ENCODE measurements at regions not wholly inside any gene's neighbourhood (a gene's known extent, or its start where the extent isn't known, plus 50 kb on each side); places are given as distances from the start of the nearest gene placed in this dataset.

- no peaks in the 10 kb centered on the region for H3K36me3 Mint-ChIP-seq
- H3K27me3 Mint-ChIP-seq: no peaks in the 10 kb centered on the region
- H3K4me1 Mint-ChIP-seq (ENCODE audit: low read depth): no peaks in the 10 kb centered on the region
- no peak overlapping the region for H3K27ac Mint-ChIP-seq
- peaks cover 5% of the 10 kb centered on the region for H3K9me3 Mint-ChIP-seq (ENCODE audit: low read depth)
- H3K4me3 Mint-ChIP-seq: no peak overlapping the region
Measured at GRCh38 chr9:81499594-81499993, 189.8 kb downstream of the TLE1 start.

GRCh38 chr9:81499021-81499454 lies 190.3 kb downstream of the TLE1 start:
- H3K4me1 Mint-ChIP-seq (ENCODE audit: low read depth): no peaks in the 10 kb centered on the region
- H3K27me3 Mint-ChIP-seq: no peaks in the 10 kb centered on the region
- no peaks in the 10 kb centered on the region for H3K36me3 Mint-ChIP-seq
- peaks cover 5% of the 10 kb centered on the region for H3K9me3 Mint-ChIP-seq (ENCODE audit: low read depth)
- H3K4me3 Mint-ChIP-seq: no peak overlapping the region
- no peak overlapping the region for H3K27ac Mint-ChIP-seq

- H3K9me3 Mint-ChIP-seq (ENCODE audit: low read depth): peaks cover 5% of the 10 kb centered on the region
- H3K27ac Mint-ChIP-seq: no peak overlapping the region
- no peaks in the 10 kb centered on the region for H3K27me3 Mint-ChIP-seq
- no peaks in the 10 kb centered on the region for H3K4me1 Mint-ChIP-seq (ENCODE audit: low read depth)
- H3K4me3 Mint-ChIP-seq: no peak overlapping the region
- no peaks in the 10 kb centered on the region for H3K36me3 Mint-ChIP-seq
Measured at GRCh38 chr9:81498576-81498975, 190.8 kb downstream of the TLE1 start.

DNA sequence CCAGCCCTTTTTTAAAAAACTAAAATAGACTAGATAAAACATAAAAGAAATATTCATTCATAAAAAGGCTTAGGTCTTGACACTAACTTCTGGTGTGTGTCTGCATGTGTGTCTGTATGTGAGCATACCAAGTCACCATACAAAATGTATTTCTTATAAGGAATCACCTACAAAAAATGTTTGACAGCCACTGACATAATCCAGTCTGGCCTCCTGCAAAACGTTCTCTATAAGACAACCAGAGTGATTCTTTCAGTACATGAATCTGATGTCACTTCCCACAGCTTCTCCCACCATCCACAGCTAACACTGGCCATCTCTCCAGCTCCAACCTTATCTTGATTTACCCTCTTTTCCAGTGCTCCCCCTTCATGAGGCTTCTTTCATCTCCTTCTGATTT lies 192.3 kb downstream of the TLE1 start:
- Mint-ChIP-seq H3K4me1 (ENCODE audit: low read depth) (no peaks in the 10 kb centered on the region), H3K9me3 (ENCODE audit: low read depth) (peaks cover 5% of the 10 kb centered on the region), H3K4me3 (no peak overlapping the region), H3K27me3 (no peaks in the 10 kb centered on the region), H3K36me3 (no peaks in the 10 kb centered on the region), H3K27ac (no peak overlapping the region)

GRCh38 chr9:81492710-81493447 lies 196.5 kb downstream of the TLE1 start:
- H3K27me3 Mint-ChIP-seq: no peaks in the 10 kb centered on the region
- no peaks in the 10 kb centered on the region for H3K36me3 Mint-ChIP-seq
- no peak overlapping the region for H3K27ac Mint-ChIP-seq
- H3K9me3 Mint-ChIP-seq (ENCODE audit: low read depth): peaks cover 5% of the 10 kb centered on the region
- no peaks in the 10 kb centered on the region for H3K4me1 Mint-ChIP-seq (ENCODE audit: low read depth)
- H3K4me3 Mint-ChIP-seq: no peak overlapping the region

DNA sequence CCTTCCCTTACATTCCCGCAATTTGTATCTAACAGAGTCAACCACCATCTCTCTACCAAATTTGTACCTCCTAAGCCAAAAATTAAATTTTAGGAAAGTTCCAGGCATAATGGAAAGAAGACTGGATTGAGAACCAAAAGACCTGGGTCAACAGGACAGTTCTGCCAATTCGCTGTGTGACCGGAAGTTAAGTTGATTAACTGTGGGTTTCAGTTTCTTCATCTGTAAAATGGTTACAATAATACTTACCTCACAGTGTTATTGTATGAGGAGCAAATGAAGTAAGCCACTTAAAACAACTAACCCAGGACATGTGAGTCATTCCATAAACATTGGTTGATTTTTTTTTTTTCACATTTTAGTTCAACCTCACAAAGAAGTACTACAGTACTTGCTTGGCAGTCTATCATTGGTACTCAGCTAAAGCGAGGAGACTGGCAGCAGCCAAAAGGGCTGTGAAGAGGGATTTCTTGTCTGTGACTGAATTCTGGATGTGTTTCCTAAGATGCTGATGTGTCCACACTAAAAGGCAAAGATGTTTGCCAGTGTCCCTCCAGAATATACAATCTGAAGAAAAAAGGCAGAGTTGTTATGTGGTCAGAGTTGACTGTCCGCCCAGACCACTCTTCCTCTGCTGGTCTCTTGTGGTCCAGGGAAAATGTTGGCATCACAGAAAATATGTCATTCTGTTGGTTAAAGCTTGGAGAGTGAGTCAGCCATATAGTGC lies 198.6 kb downstream of the TLE1 start:
- Mint-ChIP-seq H3K27me3 (no peaks in the 10 kb centered on the region), H3K9me3 (ENCODE audit: low read depth) (no peaks in the 10 kb centered on the region), H3K27ac (no peak overlapping the region), H3K36me3 (no peaks in the 10 kb centered on the region), H3K4me3 (no peak overlapping the region), H3K4me1 (ENCODE audit: low read depth) (no peaks in the 10 kb centered on the region)

GRCh38 chr9:81489046-81489445 lies 200.3 kb downstream of the TLE1 start:
- Mint-ChIP-seq H3K27ac (no peak overlapping the region), H3K4me1 (ENCODE audit: low read depth) (no peaks in the 10 kb centered on the region), H3K4me3 (no peak overlapping the region), H3K9me3 (ENCODE audit: low read depth) (no peaks in the 10 kb centered on the region), H3K36me3 (no peaks in the 10 kb centered on the region), H3K27me3 (no peaks in the 10 kb centered on the region)

DNA sequence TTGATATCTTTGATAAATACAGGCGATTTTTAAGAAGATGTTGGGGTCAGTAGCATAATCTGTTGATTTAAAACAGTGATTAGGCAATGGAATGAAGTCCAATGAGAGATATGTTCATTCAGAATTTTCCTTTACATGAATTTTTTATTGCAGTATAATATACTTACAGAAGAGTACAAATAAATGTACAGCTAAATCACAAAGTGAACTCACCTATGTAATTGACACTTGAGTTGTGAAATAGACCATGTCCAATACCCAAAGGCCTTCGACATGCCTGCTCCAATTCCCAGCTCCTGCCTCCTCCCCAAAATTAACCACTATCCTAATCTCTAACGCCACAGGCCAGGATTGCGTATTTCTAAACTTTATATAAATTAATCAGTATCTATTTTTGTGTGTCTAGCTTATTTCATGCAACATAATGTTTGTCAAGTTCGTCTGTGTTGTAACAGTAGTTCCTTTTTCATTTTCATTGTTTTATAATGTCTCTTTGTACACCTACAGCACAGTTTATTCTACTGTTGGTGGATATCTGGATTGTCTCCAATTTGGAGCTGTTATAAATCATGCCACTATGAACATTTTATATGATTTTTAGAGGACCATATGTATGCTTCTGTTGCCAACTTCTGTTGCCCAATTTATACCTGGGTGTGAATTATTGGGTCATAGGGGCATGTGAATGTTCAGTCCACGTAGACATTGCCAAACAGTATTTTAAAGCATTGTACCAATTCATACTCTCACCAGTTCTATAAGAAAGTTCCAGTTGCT lies 208.3 kb downstream of the TLE1 start:
- Mint-ChIP-seq H3K36me3 (no peaks in the 10 kb centered on the region), H3K4me3 (no peak overlapping the region), H3K27ac (no peak overlapping the region), H3K27me3 (no peaks in the 10 kb centered on the region), H3K4me1 (ENCODE audit: low read depth) (no peaks in the 10 kb centered on the region), H3K9me3 (ENCODE audit: low read depth) (peaks cover 5% of the 10 kb centered on the region)

DNA sequence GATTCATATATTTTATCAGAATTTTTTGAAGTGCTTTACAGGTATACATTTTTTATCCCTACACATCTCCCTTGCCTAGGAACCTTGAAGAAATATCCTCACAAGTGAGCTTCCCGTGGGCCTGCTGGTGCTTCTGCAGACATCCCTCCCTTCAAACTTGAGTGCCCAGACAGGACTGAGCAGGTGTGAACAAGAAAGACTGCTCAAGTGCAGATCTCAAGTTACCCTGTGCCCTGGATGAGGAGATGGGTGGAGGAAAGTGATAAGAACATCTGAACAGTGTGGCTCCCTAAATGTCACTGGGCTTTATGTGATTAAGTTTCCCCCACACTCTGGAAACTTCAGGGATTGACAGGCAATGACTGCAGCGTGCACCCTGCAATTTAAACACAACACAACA lies 209.8 kb downstream of the TLE1 start:
- Mint-ChIP-seq H3K27ac (no peak overlapping the region), H3K4me3 (no peak overlapping the region), H3K4me1 (ENCODE audit: low read depth) (no peaks in the 10 kb centered on the region), H3K36me3 (no peaks in the 10 kb centered on the region), H3K27me3 (no peaks in the 10 kb centered on the region), H3K9me3 (ENCODE audit: low read depth) (peaks cover 5% of the 10 kb centered on the region)

- no peaks in the 10 kb centered on the region for H3K36me3 Mint-ChIP-seq
- no peak overlapping the region for H3K27ac Mint-ChIP-seq
- H3K27me3 Mint-ChIP-seq: no peaks in the 10 kb centered on the region
- H3K4me3 Mint-ChIP-seq: no peak overlapping the region
- peaks cover 5% of the 10 kb centered on the region for H3K9me3 Mint-ChIP-seq (ENCODE audit: low read depth)
- no peaks in the 10 kb centered on the region for H3K4me1 Mint-ChIP-seq (ENCODE audit: low read depth)
Measured at GRCh38 chr9:81477669-81478068, 211.7 kb downstream of the TLE1 start.

- Mint-ChIP-seq H3K4me3 (no peak overlapping the region), H3K27me3 (no peaks in the 10 kb centered on the region), H3K27ac (no peak overlapping the region), H3K36me3 (no peaks in the 10 kb centered on the region), H3K9me3 (ENCODE audit: low read depth) (peaks cover 5% of the 10 kb centered on the region), H3K4me1 (ENCODE audit: low read depth) (no peaks in the 10 kb centered on the region)
Measured at GRCh38 chr9:81476813-81477490, 212.4 kb downstream of the TLE1 start.

GRCh38 chr9:81474792-81475191 lies 214.6 kb downstream of the TLE1 start:
- no peak overlapping the region for H3K27ac Mint-ChIP-seq
- no peaks in the 10 kb centered on the region for H3K4me1 Mint-ChIP-seq (ENCODE audit: low read depth)
- no peaks in the 10 kb centered on the region for H3K9me3 Mint-ChIP-seq (ENCODE audit: low read depth)
- H3K4me3 Mint-ChIP-seq: no peak overlapping the region
- H3K36me3 Mint-ChIP-seq: no peaks in the 10 kb centered on the region
- H3K27me3 Mint-ChIP-seq: no peaks in the 10 kb centered on the region

- Mint-ChIP-seq H3K4me1 (ENCODE audit: low read depth) (no peaks in the 10 kb centered on the region), H3K4me3 (no peak overlapping the region)
Measured at GRCh38 chr9:81474125-81474524, 215.2 kb downstream of the TLE1 start.

DNA sequence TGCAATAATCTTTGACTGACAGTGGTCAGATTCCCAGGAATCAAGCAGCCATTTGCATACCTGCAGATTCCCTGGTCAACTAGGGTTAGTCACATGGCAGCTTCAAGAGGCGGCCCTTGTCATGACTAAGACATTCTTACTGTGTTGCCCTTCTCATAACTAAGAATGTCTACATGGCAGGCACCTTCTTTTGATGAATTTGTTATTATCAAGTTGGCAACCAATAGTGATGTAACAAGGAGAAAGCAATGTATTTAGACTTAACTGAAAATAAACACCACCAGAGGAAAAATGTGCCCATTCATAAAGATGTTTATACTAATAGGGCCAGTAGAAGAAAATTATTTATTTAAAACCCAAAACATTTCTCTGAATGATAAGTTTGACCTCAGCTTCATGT lies 215.6 kb downstream of the TLE1 start:
- no peak overlapping the region for H3K27ac Mint-ChIP-seq
- H3K4me1 Mint-ChIP-seq (ENCODE audit: low read depth): no peaks in the 10 kb centered on the region
- no peaks in the 10 kb centered on the region for H3K9me3 Mint-ChIP-seq (ENCODE audit: low read depth)
- H3K36me3 Mint-ChIP-seq: no peaks in the 10 kb centered on the region
- H3K27me3 Mint-ChIP-seq: peaks cover 4% of the 10 kb centered on the region
- H3K4me3 Mint-ChIP-seq: no peak overlapping the region

More at GRCh38 chr9:81474125-81474524, 215.2 kb downstream of the TLE1 start:
- Mint-ChIP-seq H3K36me3 (no peaks in the 10 kb centered on the region), H3K9me3 (ENCODE audit: low read depth) (no peaks in the 10 kb centered on the region), H3K27me3 (peaks cover 4% of the 10 kb centered on the region), H3K27ac (no peak overlapping the region)

- no peaks in the 10 kb centered on the region for H3K36me3 Mint-ChIP-seq
- H3K4me3 Mint-ChIP-seq: no peak overlapping the region
- no peaks in the 10 kb centered on the region for H3K4me1 Mint-ChIP-seq (ENCODE audit: low read depth)
- H3K9me3 Mint-ChIP-seq (ENCODE audit: low read depth): no peaks in the 10 kb centered on the region
- H3K27ac Mint-ChIP-seq: no peak overlapping the region
- peaks cover 4% of the 10 kb centered on the region for H3K27me3 Mint-ChIP-seq
Measured at GRCh38 chr9:81473206-81473605, 216.1 kb downstream of the TLE1 start.
